GM23338 (cell line): ENCODE measurements at regions not wholly inside any gene's neighbourhood (a gene's known extent, or its start where the extent isn't known, plus 50 kb on each side); places are given as distances from the start of the nearest gene placed in this dataset.

Source experiments
- ATAC-seq: fragments of 200-7000 bp; cut with Tn5 transposase; 3 replicates; pipeline ENCODE4 v1.9.1; 2020
- DNase-seq: peaks from one replicate; pipeline ENCODE4 v3.0.0-alpha.2; 2015; ENCODE audit warnings: low spot score
- H2AFZ ChIP-seq: fragments of 200-600 bp; sonication (generic); 2 replicates; pipeline ENCODE4 v1.8.0; 2016; ENCODE audit warnings: antibody characterized with exemption, mild to moderate bottlenecking, moderate library complexity
- H3F3A ChIP-seq: fragments of 200-600 bp; sonication (generic); replicated peaks from 2 replicates; pipeline ENCODE4 v1.8.0; 2017; ENCODE audit warnings: antibody characterized with exemption, mixed run types, low read depth
- H3K27ac ChIP-seq: fragments of 200-600 bp; sonication (generic); 2 replicates; pipeline ENCODE4 v1.6.1; 2016; ENCODE audit warnings: low read depth
- H3K27me3 ChIP-seq: fragments of 200-600 bp; sonication (generic); 2 replicates; pipeline ENCODE4 v1.8.0; 2016; ENCODE audit warnings: mild to moderate bottlenecking, mixed run types, moderate library complexity; ENCODE audit not compliant: insufficient read depth
- H3K36me3 ChIP-seq: fragments of 200-600 bp; sonication (generic); 2 replicates; pipeline ENCODE4 v1.8.0; 2016; ENCODE audit warnings: mild to moderate bottlenecking; ENCODE audit not compliant: insufficient read depth
- H3K4me1 ChIP-seq: fragments of 200-600 bp; sonication (generic); 2 replicates; pipeline ENCODE4 v1.8.0; 2016; ENCODE audit warnings: mild to moderate bottlenecking, moderate library complexity; ENCODE audit not compliant: insufficient read depth
- H3K4me2 ChIP-seq: fragments of 200-600 bp; sonication (generic); 2 replicates; pipeline ENCODE4 v1.7.1; 2017; ENCODE audit warnings: mixed run types
- H3K4me3 ChIP-seq: fragments of 200-600 bp; sonication (generic); 2 replicates; pipeline ENCODE4 v1.6.1; 2016; ENCODE audit warnings: mixed run types
- H3K79me2 ChIP-seq: fragments of 200-600 bp; sonication (generic); replicated peaks from 2 replicates; pipeline ENCODE4 v1.8.0; 2017; ENCODE audit warnings: mild to moderate bottlenecking; ENCODE audit not compliant: insufficient read depth
- H3K9me2 ChIP-seq: fragments of 200-600 bp; sonication (generic); 2 replicates; pipeline ENCODE4 v1.8.0; 2017; ENCODE audit not compliant: insufficient read depth
- H4K20me1 ChIP-seq: fragments of 200-600 bp; sonication (generic); replicated peaks from 2 replicates; pipeline ENCODE4 v1.8.0; 2017; ENCODE audit warnings: mild to moderate bottlenecking; ENCODE audit not compliant: insufficient read depth
- H3K27ac Mint-ChIP-seq: 2 replicates; pipeline ENCODE4 v1.8.0; 2020; ENCODE audit warnings: inconsistent platforms, mild to moderate bottlenecking, moderate library complexity, mixed read lengths
- H3K27me3 Mint-ChIP-seq: 3 replicates; pipeline ENCODE4 v1.8.0; 2022; ENCODE audit warnings: low read depth, mild to moderate bottlenecking, moderate library complexity, mixed read lengths, inconsistent platforms; ENCODE audit not compliant: insufficient read depth, poor library complexity
- H3K36me3 Mint-ChIP-seq: 3 replicates; pipeline ENCODE4 v1.8.0; 2021; ENCODE audit warnings: low read depth, mild to moderate bottlenecking, inconsistent platforms, moderate library complexity, mixed read lengths
- H3K4me1 Mint-ChIP-seq: 3 replicates; pipeline ENCODE4 v1.8.0; 2020; ENCODE audit warnings: mild to moderate bottlenecking, inconsistent platforms, mixed read lengths
- H3K4me3 Mint-ChIP-seq: 3 replicates; pipeline ENCODE4 v1.8.0; 2021; ENCODE audit warnings: moderate library complexity, mild to moderate bottlenecking, inconsistent platforms, mixed read lengths
- H3K9me3 Mint-ChIP-seq: 3 replicates; pipeline ENCODE4 v1.8.0; 2020; ENCODE audit warnings: moderate library complexity, mild to moderate bottlenecking, inconsistent platforms, mixed read lengths
- CREB1 ChIP-seq: fragments of 250-450 bp; sonication (Bioruptor Pico); IDR thresholded peaks from 2 replicates; pipeline ENCODE4 v1.5.0; 2020; ENCODE audit warnings: low read depth, mild to moderate bottlenecking, moderate library complexity
- EZH2phosphoT487 ChIP-seq: fragments of 200-600 bp; sonication (generic); IDR thresholded peaks from one replicate; pipeline ENCODE4 v1.8.1; 2018; ENCODE audit warnings: antibody characterized with exemption; ENCODE audit not compliant: unreplicated experiment
- JUNB ChIP-seq: IDR thresholded peaks from one replicate; pipeline ENCODE4 v1.6.1; 2016; ENCODE audit warnings: antibody characterized with exemption; ENCODE audit not compliant: unreplicated experiment
- NANOG ChIP-seq: IDR thresholded peaks from 2 replicates; pipeline ENCODE4 v1.6.1; 2016; ENCODE audit warnings: antibody characterized with exemption, borderline replicate concordance
- POLR2AphosphoS5 ChIP-seq: IDR thresholded peaks from 2 replicates; pipeline ENCODE4 v1.6.1; 2016; ENCODE audit warnings: antibody characterized with exemption, low read depth
- STAT1 ChIP-seq: IDR thresholded peaks from one replicate; pipeline ENCODE4 v1.6.1; 2016; ENCODE audit warnings: antibody characterized with exemption; ENCODE audit not compliant: unreplicated experiment
- TF ChIP-seq, protein P1 (sequence below): fragments of 250-450 bp; sonication (Bioruptor Pico); IDR thresholded peaks from 2 replicates; pipeline ENCODE4 v1.5.0; 2020; ENCODE audit warnings: mild to moderate bottlenecking, moderate library complexity
- TF ChIP-seq, protein P2 (sequence below): IDR thresholded peaks from 2 replicates; pipeline ENCODE4 v1.6.1; 2016; ENCODE audit warnings: antibody characterized with exemption

DNA sequence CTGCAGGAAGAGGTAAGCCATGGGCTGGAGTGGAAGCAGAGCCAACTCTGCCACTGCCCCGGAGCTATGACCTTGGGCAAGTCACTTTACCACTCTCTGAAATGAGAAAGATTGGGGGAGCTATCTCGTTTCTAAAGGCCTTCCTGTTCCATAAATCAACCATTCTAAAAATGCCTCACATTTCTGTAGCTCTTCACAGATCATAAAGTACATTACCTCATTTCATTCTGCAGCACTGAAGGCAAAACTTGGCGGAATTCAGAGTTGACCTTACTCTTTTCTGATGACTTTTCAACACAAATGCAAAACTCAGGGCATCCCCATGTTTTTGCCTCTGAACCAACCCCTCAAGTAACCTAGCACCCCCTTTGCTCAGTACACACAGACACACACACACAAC lies 404.0 kb upstream of the NFIA start:
- no peak overlapping the region for H2AFZ ChIP-seq
- H3K4me1 ChIP-seq, result peaks cover 12% of the 10 kb centered on the region
- Mint-ChIP-seq H3K4me3 (no peak overlapping the region), H3K9me3 (no peaks in the 10 kb centered on the region; the same call in 2 of the 3 replicates), H3K4me1 (peaks cover 13% of the 10 kb centered on the region), H3K27me3 (no peaks in the 10 kb centered on the region), H3K27ac (peak overlapping the region; percentile 15; the same call in 1 of the 2 replicates), H3K36me3 (no peaks in the 10 kb centered on the region)
- H3K79me2 ChIP-seq, result no peaks in the 10 kb centered on the region
- no peaks in the 10 kb centered on the region for H4K20me1 ChIP-seq
- no peak overlapping the region for H3K4me3 ChIP-seq
- ATAC-seq (no peak), DNase-seq (no peak)
- H3K4me2 ChIP-seq, result no peak overlapping the region
- H3K9me2 ChIP-seq, result no peaks in the 10 kb centered on the region; the same call in 1 of the 2 replicates
- no peak for TF ChIP-seq JUNB
- no peak for TF ChIP-seq CREB1 (CRISPR knock-in tag)
- TF ChIP-seq STAT1, result no peak
- TF ChIP-seq POLR2AphosphoS5, result no peak
- TF ChIP-seq, protein P1, sequence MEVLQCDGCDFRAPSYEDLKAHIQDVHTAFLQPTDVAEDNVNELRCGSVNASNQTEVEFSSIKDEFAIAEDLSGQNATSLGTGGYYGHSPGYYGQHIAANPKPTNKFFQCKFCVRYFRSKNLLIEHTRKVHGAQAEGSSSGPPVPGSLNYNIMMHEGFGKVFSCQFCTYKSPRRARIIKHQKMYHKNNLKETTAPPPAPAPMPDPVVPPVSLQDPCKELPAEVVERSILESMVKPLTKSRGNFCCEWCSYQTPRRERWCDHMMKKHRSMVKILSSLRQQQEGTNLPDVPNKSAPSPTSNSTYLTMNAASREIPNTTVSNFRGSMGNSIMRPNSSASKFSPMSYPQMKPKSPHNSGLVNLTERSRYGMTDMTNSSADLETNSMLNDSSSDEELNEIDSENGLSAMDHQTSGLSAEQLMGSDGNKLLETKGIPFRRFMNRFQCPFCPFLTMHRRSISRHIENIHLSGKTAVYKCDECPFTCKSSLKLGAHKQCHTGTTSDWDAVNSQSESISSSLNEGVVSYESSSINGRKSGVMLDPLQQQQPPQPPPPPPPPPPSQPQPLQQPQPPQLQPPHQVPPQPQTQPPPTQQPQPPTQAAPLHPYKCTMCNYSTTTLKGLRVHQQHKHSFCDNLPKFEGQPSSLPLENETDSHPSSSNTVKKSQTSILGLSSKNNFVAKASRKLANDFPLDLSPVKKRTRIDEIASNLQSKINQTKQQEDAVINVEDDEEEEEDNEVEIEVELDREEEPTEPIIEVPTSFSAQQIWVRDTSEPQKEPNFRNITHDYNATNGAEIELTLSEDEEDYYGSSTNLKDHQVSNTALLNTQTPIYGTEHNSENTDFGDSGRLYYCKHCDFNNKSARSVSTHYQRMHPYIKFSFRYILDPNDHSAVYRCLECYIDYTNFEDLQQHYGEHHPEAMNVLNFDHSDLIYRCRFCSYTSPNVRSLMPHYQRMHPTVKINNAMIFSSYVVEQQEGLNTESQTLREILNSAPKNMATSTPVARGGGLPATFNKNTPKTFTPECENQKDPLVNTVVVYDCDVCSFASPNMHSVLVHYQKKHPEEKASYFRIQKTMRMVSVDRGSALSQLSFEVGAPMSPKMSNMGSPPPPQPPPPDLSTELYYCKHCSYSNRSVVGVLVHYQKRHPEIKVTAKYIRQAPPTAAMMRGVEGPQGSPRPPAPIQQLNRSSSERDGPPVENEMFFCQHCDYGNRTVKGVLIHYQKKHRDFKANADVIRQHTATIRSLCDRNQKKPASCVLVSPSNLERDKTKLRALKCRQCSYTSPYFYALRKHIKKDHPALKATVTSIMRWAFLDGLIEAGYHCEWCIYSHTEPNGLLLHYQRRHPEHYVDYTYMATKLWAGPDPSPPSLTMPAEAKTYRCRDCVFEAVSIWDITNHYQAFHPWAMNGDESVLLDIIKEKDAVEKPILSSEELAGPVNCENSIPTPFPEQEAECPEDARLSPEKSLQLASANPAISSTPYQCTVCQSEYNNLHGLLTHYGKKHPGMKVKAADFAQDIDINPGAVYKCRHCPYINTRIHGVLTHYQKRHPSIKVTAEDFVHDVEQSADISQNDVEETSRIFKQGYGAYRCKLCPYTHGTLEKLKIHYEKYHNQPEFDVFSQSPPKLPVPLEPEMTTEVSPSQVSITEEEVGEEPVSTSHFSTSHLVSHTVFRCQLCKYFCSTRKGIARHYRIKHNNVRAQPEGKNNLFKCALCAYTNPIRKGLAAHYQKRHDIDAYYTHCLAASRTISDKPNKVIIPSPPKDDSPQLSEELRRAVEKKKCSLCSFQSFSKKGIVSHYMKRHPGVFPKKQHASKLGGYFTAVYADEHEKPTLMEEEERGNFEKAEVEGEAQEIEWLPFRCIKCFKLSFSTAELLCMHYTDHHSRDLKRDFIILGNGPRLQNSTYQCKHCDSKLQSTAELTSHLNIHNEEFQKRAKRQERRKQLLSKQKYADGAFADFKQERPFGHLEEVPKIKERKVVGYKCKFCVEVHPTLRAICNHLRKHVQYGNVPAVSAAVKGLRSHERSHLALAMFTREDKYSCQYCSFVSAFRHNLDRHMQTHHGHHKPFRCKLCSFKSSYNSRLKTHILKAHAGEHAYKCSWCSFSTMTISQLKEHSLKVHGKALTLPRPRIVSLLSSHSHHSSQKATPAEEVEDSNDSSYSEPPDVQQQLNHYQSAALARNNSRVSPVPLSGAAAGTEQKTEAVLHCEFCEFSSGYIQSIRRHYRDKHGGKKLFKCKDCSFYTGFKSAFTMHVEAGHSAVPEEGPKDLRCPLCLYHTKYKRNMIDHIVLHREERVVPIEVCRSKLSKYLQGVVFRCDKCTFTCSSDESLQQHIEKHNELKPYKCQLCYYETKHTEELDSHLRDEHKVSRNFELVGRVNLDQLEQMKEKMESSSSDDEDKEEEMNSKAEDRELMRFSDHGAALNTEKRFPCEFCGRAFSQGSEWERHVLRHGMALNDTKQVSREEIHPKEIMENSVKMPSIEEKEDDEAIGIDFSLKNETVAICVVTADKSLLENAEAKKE (CRISPR knock-in tag), result no peak
- TF ChIP-seq EZH2phosphoT487, result no peak
- no peak for TF ChIP-seq NANOG
- TF ChIP-seq, protein P2, sequence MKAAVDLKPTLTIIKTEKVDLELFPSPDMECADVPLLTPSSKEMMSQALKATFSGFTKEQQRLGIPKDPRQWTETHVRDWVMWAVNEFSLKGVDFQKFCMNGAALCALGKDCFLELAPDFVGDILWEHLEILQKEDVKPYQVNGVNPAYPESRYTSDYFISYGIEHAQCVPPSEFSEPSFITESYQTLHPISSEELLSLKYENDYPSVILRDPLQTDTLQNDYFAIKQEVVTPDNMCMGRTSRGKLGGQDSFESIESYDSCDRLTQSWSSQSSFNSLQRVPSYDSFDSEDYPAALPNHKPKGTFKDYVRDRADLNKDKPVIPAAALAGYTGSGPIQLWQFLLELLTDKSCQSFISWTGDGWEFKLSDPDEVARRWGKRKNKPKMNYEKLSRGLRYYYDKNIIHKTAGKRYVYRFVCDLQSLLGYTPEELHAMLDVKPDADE, result no peak
- no peaks in the 10 kb centered on the region for H3K36me3 ChIP-seq
- no peak overlapping the region for H3K27ac ChIP-seq
- no peaks in the 10 kb centered on the region for H3K27me3 ChIP-seq
- H3F3A ChIP-seq, result no peaks in the 10 kb centered on the region
